Stimulated activated CD4-positive, alpha-beta T cell treated with anti-CD3 and anti-CD28 coated beads, TNF-alpha, amount 100 ng/mL, for 4 hours (primary cell): ENCODE measurements at regions not wholly inside any gene's neighbourhood (a gene's known extent, or its start where the extent isn't known, plus 50 kb on each side); places are given as distances from the start of the nearest gene placed in this dataset.
A peak's percentile ranks its signal among the peaks of the same experiment; 100 is the strongest.
"Not testable (repeated sequence)": the region's sequence is repeated elsewhere in the genome, so short reads cannot be mapped to it uniquely, and the experiment has no call there.

Experiments
- DNase-seq, 3 experiments: peaks; one replicate each; pipeline ENCODE4 v3.0.0-alpha.2; 2020; ENCODE audit warnings: low read depth in 3 of 3

DNA sequence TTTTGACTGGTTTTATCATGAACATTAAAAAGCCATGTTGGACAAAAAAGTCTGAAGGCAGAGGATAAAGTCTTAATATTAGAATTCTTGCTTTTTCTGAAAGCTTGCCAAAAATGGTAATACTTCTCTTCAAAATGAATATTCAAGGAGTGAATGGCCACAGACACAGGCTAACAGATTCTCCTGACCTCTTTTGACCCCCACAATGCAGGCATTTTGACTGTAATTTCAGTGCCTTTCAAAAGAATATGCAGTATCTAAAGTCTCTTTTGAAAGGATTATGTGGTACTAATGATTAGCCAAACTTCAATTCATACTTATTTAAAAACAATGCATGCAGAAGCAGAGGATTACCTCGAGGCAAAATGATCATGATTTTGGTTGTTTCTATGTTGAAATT is 557.8 kb upstream of the GCFC2 start:
- DNase-seq = no peak

DNA sequence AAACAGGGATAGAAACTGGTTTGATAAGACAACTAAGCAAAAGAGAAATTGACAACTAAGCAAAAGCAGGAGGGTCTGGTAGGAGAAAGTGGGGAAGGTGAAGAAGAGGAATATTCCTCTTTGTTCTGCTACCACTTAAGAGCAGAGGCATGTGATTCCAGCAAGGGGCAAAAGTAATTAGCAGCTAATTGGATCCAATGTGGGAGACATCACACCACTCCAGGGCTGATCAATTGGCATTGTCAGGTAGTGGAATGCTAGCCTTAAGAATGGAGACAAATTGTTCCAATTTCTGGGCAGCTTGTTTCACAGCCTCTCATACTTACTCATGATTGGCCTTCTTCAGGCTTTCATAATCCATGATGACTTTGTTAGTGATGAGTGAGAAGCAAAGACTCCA is 547.1 kb upstream of the GCFC2 start:
- DNase-seq = no peak

GRCh38 chr2:76256458-76257088 is 545.9 kb upstream of the GCFC2 start:
- DNase-seq = no peak

- no peak for DNase-seq
These were observed 542.0 kb upstream of the GCFC2 start for GRCh38 chr2:76252704-76253103.

DNA sequence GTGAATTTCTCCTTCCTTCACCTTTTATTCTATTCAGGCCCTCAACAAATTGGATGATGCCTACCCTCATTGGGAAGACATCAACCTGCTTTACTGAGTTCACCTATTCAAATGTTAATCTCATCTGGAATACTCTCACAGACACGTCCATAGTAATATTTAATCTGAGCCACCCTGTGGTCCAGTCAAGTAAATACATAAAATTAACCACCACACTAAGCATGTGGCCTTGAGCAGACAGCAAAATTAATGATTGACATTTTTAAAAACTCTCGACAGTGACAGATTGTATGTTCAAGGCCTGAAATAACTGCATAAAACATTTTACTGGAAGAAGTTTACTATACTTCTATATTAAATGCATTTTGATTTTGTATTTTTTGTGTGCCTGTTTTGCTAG is 540.6 kb upstream of the GCFC2 start:
- no peak for DNase-seq

GRCh38 chr2:76247006-76247405 is 536.3 kb upstream of the GCFC2 start:
- DNase-seq = no peak

GRCh38 chr2:76211991-76212985 is 501.6 kb upstream of the GCFC2 start:
- DNase-seq = no peak

GRCh38 chr2:76210551-76210950 is 499.8 kb upstream of the GCFC2 start:
- no peak for DNase-seq

GRCh38 chr2:76204048-76204447 is 493.3 kb upstream of the GCFC2 start:
- DNase-seq = no peak

GRCh38 chr2:76202866-76203265 is 492.2 kb upstream of the GCFC2 start:
- DNase-seq = no peak

DNA sequence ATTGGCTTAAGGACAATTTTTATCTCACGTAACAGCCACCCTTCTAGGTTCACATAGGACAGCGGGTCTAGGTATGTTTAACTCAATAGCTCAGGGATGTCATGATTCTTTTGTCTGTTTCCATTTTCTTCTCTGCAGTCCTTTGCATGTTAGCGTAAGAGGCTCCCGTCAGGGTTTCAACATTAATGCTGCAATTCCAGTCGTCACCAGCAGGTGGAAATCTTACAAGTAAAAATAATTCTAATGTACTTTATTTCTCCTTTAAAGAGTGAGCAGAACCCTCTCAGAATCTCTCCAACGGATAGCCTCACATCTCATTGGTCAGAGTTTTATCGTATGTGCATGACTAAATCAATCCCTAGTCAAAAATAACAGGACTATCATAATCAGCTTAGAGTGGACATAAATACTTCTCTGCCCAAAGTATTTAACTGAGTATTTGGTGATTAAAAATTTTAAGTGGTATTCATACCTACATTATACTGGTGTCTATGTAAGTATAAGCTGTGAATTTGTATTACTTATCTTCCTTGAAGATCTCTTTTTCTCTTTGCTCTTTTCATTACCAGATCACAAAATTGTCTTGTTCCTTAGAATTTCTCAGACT is 487.2 kb upstream of the GCFC2 start:
- peak in 1 of 3 experiments; percentile 1 for DNase-seq

DNA sequence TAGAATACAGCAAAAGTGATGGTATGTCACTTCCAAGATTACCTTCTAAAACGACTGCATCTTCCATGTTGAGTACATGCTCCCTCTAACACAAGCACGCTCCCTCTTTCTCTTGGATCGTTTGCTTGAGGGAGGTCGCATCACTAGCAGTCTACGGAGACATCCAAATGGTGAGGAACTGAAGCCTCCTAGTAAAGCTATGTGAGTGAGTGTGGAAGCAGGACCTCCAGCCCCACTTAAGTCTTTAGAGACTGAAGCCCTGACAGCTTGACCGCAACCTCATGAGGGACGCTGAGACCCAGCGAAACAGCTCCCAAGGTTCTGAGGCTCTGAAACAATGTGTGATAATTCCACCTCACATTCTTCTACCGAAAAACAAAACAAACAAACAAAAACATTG is 486.7 kb upstream of the GCFC2 start:
- DNase-seq = no peak

- DNase-seq = no peak
These were observed 483.5 kb upstream of the GCFC2 start for GRCh38 chr2:76194031-76194775.

- no peak for DNase-seq
These were observed 482.4 kb upstream of the GCFC2 start for GRCh38 chr2:76193089-76193488.

DNA sequence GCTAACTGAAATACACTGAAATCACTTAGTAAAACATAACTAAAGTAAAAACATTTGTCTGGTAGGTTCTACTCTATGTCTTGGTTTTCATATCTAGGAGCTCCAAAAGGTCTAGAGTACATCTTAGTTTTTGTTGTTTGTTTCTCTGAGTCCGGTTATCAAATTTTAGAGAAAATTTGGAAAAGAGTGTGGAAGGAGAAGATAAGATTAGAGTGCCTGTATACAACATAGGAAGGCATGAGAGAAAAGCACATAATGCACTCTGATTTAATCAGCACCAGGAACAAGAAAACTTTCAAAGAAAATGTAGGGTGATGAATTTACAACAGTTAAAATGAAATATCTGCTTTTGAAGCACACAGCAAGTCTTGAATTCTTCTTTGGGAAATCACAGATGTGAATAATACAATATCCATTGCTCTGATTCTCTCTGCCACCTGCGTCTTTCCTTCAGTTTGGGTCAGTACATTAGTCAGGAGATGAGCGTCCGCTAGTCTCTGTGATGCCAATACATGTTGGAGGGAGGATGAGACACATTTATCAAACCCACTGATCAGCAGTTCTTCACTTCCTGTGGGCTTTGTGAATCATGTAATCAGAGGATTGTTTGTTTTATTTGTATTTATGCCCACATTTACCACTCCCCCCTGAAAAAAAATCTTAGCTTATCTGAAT is 477.8 kb upstream of the GCFC2 start:
- DNase-seq = no peak

DNA sequence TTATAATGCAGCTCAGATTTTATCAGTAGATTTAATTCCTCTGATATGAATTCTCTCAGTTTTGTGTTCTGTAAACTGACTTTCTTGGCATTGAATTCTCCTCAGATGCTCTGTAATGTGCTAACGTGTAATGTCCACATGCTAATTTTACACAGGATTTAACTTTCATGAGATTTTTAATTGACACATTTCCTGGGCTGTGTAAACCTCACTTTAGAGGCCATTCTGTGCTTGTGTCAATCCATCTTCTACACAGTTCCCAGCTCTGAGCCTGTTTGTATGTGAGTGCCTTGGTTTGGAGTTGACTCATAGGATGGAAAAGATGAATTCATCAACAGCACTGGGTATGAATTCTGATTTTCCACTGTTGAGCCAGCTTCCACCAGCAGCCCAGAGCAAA is 476.7 kb upstream of the GCFC2 start:
- DNase-seq = no peak

GRCh38 chr2:76180676-76181075 is 470.0 kb upstream of the GCFC2 start:
- DNase-seq = no peak

- no peak for DNase-seq
These were observed 467.9 kb upstream of the GCFC2 start for GRCh38 chr2:76178610-76179009.

DNA sequence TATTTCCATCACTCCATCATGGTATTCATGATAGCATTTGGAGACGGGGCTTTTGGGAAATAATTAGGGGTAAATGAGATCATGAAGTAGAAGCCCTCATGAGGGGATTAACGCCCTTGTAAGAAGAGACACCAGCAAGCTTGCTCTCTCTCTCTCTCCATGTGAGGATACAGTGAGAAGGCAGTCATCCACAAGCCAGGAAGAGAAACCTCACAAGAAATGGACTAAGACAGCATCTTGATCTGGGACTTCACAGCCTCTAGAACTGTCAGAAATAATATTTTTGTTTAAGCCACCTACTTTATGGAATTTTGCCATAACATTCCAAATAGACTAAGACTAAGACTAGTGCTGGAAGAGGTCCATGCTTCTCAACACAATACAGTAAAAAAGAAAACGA is 464.6 kb upstream of the GCFC2 start:
- DNase-seq = no peak

- DNase-seq = no peak
These were observed 463.8 kb upstream of the GCFC2 start for GRCh38 chr2:76174505-76174904.

DNA sequence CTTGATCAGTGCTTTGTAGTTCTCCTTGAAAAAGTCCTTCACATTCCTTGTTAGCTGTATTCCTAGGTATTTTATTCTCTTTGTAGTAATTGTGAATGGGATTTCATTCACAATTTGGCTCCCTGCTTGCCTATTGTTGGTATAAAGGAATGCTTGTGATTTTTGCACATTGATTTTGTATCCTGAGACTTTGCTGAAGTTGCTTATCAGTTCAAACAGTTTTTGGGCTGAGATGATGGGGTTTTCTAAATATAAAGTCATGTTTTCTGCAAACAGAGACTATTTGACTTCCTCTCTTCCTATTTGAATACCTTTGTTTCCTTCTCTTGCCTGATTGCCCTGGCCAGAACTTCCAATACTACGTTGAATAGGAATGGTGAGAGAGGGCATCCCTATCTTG is 462.5 kb upstream of the GCFC2 start:
- not testable (repeated sequence) for DNase-seq
